IMR-90 (cell line): ENCODE measurements at regions not wholly inside any gene's neighbourhood (a gene's known extent, or its start where the extent isn't known, plus 50 kb on each side); places are given as distances from the start of the nearest gene placed in this dataset.

Source experiments
- ATAC-seq: fragments of 200-7000 bp; cut with Tn5 transposase; 2 replicates; pipeline ENCODE4 v1.9.1; 2020; ENCODE audit warnings: low read depth, mild to moderate bottlenecking, moderate library complexity
- BruUV-seq: library from RNA; stranded (reverse); fragments of 400-500 nt; replicated peaks from 2 replicates; lab custom pipeline; 2021; lab: Mats Ljungman, UMichigan
- CTCF ChIA-PET: fragments of 300-600 bp; formaldehyde crosslinking; extraction: SDS; loops from one replicate; lab custom pipeline; 2021; ENCODE audit warnings: antibody characterized with exemption; lab: Yijun Ruan, JAX
- POLR2A ChIA-PET: fragments of 300-600 bp; sonication (Branson Sonifier 250); formaldehyde crosslinking; loops from one replicate; lab custom pipeline; 2022; ENCODE audit warnings: antibody characterized with exemption; ENCODE audit not compliant: unreplicated experiment; lab: Charles Lee
- DNase-seq: peaks from one replicate; pipeline ENCODE4 v3.0.0; 2013
- H2AFZ ChIP-seq: replicated peaks from 2 replicates; pipeline ENCODE3; 2013; ENCODE audit warnings: low read length, mild to moderate bottlenecking; ENCODE audit not compliant: poor library complexity
- H2AK5ac ChIP-seq: 2 replicates; pipeline ENCODE4 v1.6.1; 2013; ENCODE audit warnings: low read depth, low read length, inconsistent platforms
- H2AK9ac ChIP-seq: replicated peaks from 2 replicates; pipeline ENCODE3; 2013; ENCODE audit warnings: mild to moderate bottlenecking, low read depth, low read length, moderate library complexity; ENCODE audit not compliant: poor library complexity
- H2BK120ac ChIP-seq: 2 replicates; pipeline ENCODE4 v1.6.1; 2013; ENCODE audit warnings: low read depth, low read length, inconsistent platforms
- H2BK15ac ChIP-seq: 3 replicates; pipeline ENCODE4 v1.6.1; 2013; ENCODE audit warnings: low read depth, low read length, inconsistent platforms
- H2BK20ac ChIP-seq: 2 replicates; pipeline ENCODE4 v1.6.1; 2013; ENCODE audit warnings: low read depth, mild to moderate bottlenecking, inconsistent platforms, low read length, moderate library complexity
- H2BK5ac ChIP-seq: 2 replicates; pipeline ENCODE4 v1.6.1; 2013; ENCODE audit warnings: mild to moderate bottlenecking, low read depth, low read length, inconsistent platforms; ENCODE audit not compliant: poor library complexity, severe bottlenecking
- H3K14ac ChIP-seq: replicated peaks from 2 replicates; pipeline ENCODE4 v1.6.1; 2013; ENCODE audit warnings: low read depth, low read length, inconsistent platforms
- H3K18ac ChIP-seq: 2 replicates; pipeline ENCODE4 v1.6.1; 2013; ENCODE audit warnings: low read depth, low read length, control low read depth
- H3K23ac ChIP-seq: 2 replicates; pipeline ENCODE4 v1.6.1; 2013; ENCODE audit warnings: low read depth, low read length, inconsistent platforms
- H3K27ac ChIP-seq: 2 replicates; pipeline ENCODE4 v1.5.1; 2013; ENCODE audit warnings: mild to moderate bottlenecking, control low read depth, low read length; ENCODE audit not compliant: insufficient read depth
- H3K27me3 ChIP-seq: 2 replicates; pipeline ENCODE4 v1.6.1; 2013; ENCODE audit warnings: low read length; ENCODE audit not compliant: control insufficient read depth, insufficient read depth
- H3K36me3 ChIP-seq: 2 replicates; pipeline ENCODE4 v1.6.1; 2013; ENCODE audit warnings: low read length, mixed read lengths; ENCODE audit not compliant: control insufficient read depth, insufficient read depth
- H3K4ac ChIP-seq: 2 replicates; pipeline ENCODE4 v1.6.1; 2013; ENCODE audit warnings: low read depth, low read length, inconsistent platforms
- H3K4me1 ChIP-seq: 2 replicates; pipeline ENCODE4 v1.6.1; 2013; ENCODE audit warnings: low read length, mixed read lengths; ENCODE audit not compliant: control insufficient read depth, insufficient read depth
- H3K4me2 ChIP-seq: 2 replicates; pipeline ENCODE4 v1.6.1; 2013; ENCODE audit warnings: low read depth, mild to moderate bottlenecking, control low read depth, low read length, moderate library complexity
- H3K4me3 ChIP-seq: 2 replicates; pipeline ENCODE4 v1.5.1; 2013; ENCODE audit warnings: low read depth, mild to moderate bottlenecking, control low read depth, low read length, moderate library complexity; ENCODE audit not compliant: insufficient read depth
- H3K56ac ChIP-seq: 2 replicates; pipeline ENCODE4 v1.6.1; 2013; ENCODE audit warnings: low read length, inconsistent platforms; ENCODE audit not compliant: insufficient read depth; ENCODE audit errors: extremely low read depth
- H3K79me1 ChIP-seq, 2 experiments: 2 replicates each; pipeline ENCODE4 v1.6.1; 2013; ENCODE audit warnings: low read length in 2 of 2, inconsistent platforms in 1 of 2, low read depth in 1 of 2
- H3K9ac ChIP-seq: 2 replicates; pipeline ENCODE4 v1.6.1; 2013; ENCODE audit warnings: low read depth, low read length, control low read depth
- H3K9me1 ChIP-seq: 2 replicates; pipeline ENCODE4 v1.6.1; 2013; ENCODE audit warnings: low read length, inconsistent platforms; ENCODE audit not compliant: insufficient read depth
- H3K9me3 ChIP-seq: 2 replicates; pipeline ENCODE4 v1.6.1; 2013; ENCODE audit warnings: low read length; ENCODE audit not compliant: control insufficient read depth, insufficient read depth
- H4K20me1 ChIP-seq: 2 replicates; pipeline ENCODE4 v1.6.1; 2013; ENCODE audit warnings: low read length, inconsistent platforms; ENCODE audit not compliant: insufficient read depth
- H4K5ac ChIP-seq: 2 replicates; pipeline ENCODE4 v1.6.1; 2013; ENCODE audit warnings: mild to moderate bottlenecking, low read depth, low read length, control low read depth
- H4K8ac ChIP-seq, 2 experiments: 2 replicates each; pipeline ENCODE4 v1.6.1; 2013; ENCODE audit warnings: low read depth in 2 of 2, low read length in 2 of 2, control low read depth in 1 of 2, inconsistent platforms in 1 of 2
- H4K91ac ChIP-seq: 2 replicates; pipeline ENCODE4 v1.6.1; 2013; ENCODE audit warnings: low read depth, low read length, inconsistent platforms; ENCODE audit not compliant: insufficient read depth
- BHLHE40 ChIP-seq: fragments of 150-350 bp; IDR thresholded peaks from 2 replicates; pipeline ENCODE4 v1.6.1; 2016; ENCODE audit warnings: mild to moderate bottlenecking, low read depth, low read length
- CEBPB ChIP-seq: IDR thresholded peaks from 2 replicates; pipeline ENCODE4 v1.6.1; 2012; ENCODE audit warnings: low read depth, low read length, improper control_type of control experiment
- CHD1 ChIP-seq: IDR thresholded peaks from 2 replicates; pipeline ENCODE4 v1.6.1; 2012; ENCODE audit warnings: low read depth, low read length, improper control_type of control experiment
- FOS ChIP-seq: fragments of 150-350 bp; IDR thresholded peaks from 2 replicates; pipeline ENCODE4 v1.6.1; 2016; ENCODE audit warnings: low read depth, low read length
- MAZ ChIP-seq: IDR thresholded peaks from 2 replicates; pipeline ENCODE4 v1.6.1; 2012; ENCODE audit warnings: low read depth, mild to moderate bottlenecking, low read length, improper control_type of control experiment, moderate library complexity, borderline replicate concordance
- POLR2A ChIP-seq: IDR thresholded peaks from 2 replicates; pipeline ENCODE4 v1.6.1; 2012; ENCODE audit warnings: mild to moderate bottlenecking, low read depth, low read length
- RAD21 ChIP-seq: IDR thresholded peaks from 2 replicates; pipeline ENCODE4 v1.6.1; 2012; ENCODE audit warnings: low read length, improper control_type of control experiment
- WGBS, 2 experiments: methylation state at CpG; one replicate each; pipeline versions ENCODE4 v1.1.5 to v1.1.7; 2013; ENCODE audit warnings: missing lambda C conversion rate in 2 of 2; ENCODE audit not compliant: insufficient read length in 1 of 2; ENCODE audit errors: extremely low coverage in 2 of 2; 5-methylcytosine and 5-hydroxymethylcytosine counted together
- dilution Hi-C: fragments of 300-500 bp; cut with HindIII; formaldehyde crosslinking; loops from one replicate; pipeline ENCODE4 v1.14.3; 2018; ENCODE audit warnings: low sequenced_read_pairs; ENCODE audit not compliant: unreplicated experiment
- in situ Hi-C: fragments of 300-500 bp; cut with MboI; formaldehyde crosslinking; loops from 3 replicates; pipeline ENCODE4 v1.14.3; 2019; ENCODE audit warnings: low sequenced_read_pairs, inconsistent platforms, mixed read lengths
- intact Hi-C: fragments of 100-400 bp; cut with micrococcal nuclease; formaldehyde crosslinking; loops from 2 replicates; pipeline ENCODE4 v1.10.0; 2022
- TF ChIP-seq, protein P1 (sequence below): fragments of 150-350 bp; IDR thresholded peaks from 2 replicates; pipeline ENCODE4 v1.6.1; 2016; ENCODE audit warnings: low read depth, mild to moderate bottlenecking, low read length, moderate library complexity, borderline replicate concordance
- TF ChIP-seq, protein P2 (sequence below): conservative IDR thresholded peaks from 2 replicates; pipeline ENCODE4 v1.5.1; 2012; ENCODE audit warnings: mild to moderate bottlenecking, low read depth, low read length, improper control_type of control experiment

DNA sequence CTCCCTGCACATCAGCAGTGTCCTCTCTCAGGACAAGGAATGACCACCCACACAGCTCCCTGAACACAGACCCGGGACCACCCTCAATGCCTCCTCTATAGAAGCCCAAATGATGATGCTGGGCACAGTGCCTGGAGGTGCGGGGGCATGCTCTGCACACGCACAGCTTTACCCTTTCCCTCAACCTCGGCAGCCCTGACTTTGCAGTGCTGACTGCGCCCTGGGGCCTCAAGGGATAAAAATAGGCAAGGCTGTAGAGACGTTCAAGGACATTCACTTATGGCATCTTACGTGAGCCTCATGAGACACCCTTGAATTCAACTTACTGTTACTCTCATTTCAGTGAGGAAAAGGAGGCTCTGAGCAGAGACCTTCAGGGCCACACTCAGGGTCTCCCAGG is 521.6 kb upstream of the MGMT start:
- H2AFZ ChIP-seq, result no peak overlapping the region
- no peak overlapping the region for H4K91ac ChIP-seq
- intact Hi-C loops, result no loop called here
- H3K36me3 ChIP-seq, result no peaks in the 10 kb centered on the region
- H2AK9ac ChIP-seq, result no peak overlapping the region
- BruUV-seq, result no TSS peak
- H3K4me1 ChIP-seq, result no peaks in the 10 kb centered on the region
- no peaks in the 10 kb centered on the region for H3K9me1 ChIP-seq
- ATAC-seq, result no peak
- in situ Hi-C loops, result no loop called here
- H2BK20ac ChIP-seq, result no peak overlapping the region
- no peak overlapping the region for H4K8ac ChIP-seq
- H2BK15ac ChIP-seq, result no peak overlapping the region
- H4K5ac ChIP-seq, result no peak overlapping the region
- POLR2A ChIA-PET, result no interaction called here
- no peak overlapping the region for H3K27ac ChIP-seq
- H3K18ac ChIP-seq, result no peak overlapping the region
- no peak overlapping the region for H2BK120ac ChIP-seq
- no peaks in the 10 kb centered on the region for H3K27me3 ChIP-seq
- H2AK5ac ChIP-seq, result no peak overlapping the region
- no peak overlapping the region for H3K9ac ChIP-seq
- H3K56ac ChIP-seq, result no peak overlapping the region
- CTCF ChIA-PET, result no interaction called here
- H3K79me1 ChIP-seq, result no peaks in the 10 kb centered on the region
- H3K9me3 ChIP-seq, result peaks cover 34% of the 10 kb centered on the region
- H4K20me1 ChIP-seq, result no peaks in the 10 kb centered on the region
- H3K4me3 ChIP-seq, result no peak overlapping the region
- DNase-seq, result no peak
- no CpG with 5 or more reads among the region's 7 CpGs for WGBS, 2 experiments
- H3K23ac ChIP-seq, result no peak overlapping the region
- no peak overlapping the region for H3K4me2 ChIP-seq
- H3K14ac ChIP-seq, result no peak overlapping the region
- dilution Hi-C loops, result no loop called here
- TF ChIP-seq, protein P1, sequence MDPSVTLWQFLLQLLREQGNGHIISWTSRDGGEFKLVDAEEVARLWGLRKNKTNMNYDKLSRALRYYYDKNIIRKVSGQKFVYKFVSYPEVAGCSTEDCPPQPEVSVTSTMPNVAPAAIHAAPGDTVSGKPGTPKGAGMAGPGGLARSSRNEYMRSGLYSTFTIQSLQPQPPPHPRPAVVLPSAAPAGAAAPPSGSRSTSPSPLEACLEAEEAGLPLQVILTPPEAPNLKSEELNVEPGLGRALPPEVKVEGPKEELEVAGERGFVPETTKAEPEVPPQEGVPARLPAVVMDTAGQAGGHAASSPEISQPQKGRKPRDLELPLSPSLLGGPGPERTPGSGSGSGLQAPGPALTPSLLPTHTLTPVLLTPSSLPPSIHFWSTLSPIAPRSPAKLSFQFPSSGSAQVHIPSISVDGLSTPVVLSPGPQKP, result no peak
- TF ChIP-seq CHD1, result no peak
- TF ChIP-seq BHLHE40, result no peak
- TF ChIP-seq FOS, result no peak
- TF ChIP-seq CEBPB, result no peak
- no peak for TF ChIP-seq RAD21
- no peak for TF ChIP-seq MAZ
- no peak for TF ChIP-seq POLR2A
- TF ChIP-seq, protein P2, sequence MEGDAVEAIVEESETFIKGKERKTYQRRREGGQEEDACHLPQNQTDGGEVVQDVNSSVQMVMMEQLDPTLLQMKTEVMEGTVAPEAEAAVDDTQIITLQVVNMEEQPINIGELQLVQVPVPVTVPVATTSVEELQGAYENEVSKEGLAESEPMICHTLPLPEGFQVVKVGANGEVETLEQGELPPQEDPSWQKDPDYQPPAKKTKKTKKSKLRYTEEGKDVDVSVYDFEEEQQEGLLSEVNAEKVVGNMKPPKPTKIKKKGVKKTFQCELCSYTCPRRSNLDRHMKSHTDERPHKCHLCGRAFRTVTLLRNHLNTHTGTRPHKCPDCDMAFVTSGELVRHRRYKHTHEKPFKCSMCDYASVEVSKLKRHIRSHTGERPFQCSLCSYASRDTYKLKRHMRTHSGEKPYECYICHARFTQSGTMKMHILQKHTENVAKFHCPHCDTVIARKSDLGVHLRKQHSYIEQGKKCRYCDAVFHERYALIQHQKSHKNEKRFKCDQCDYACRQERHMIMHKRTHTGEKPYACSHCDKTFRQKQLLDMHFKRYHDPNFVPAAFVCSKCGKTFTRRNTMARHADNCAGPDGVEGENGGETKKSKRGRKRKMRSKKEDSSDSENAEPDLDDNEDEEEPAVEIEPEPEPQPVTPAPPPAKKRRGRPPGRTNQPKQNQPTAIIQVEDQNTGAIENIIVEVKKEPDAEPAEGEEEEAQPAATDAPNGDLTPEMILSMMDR, result no peak
- no peak overlapping the region for H3K4ac ChIP-seq
- H2BK5ac ChIP-seq, result no peak overlapping the region
